ENCODE measurements at regions not wholly inside any gene's neighbourhood (a gene's known extent, or its start where the extent isn't known, plus 50 kb on each side); places are given as distances from the start of the nearest gene placed in this dataset.

GRCh38 chr2:62565309-62565908 lies 59.4 kb upstream of the TMEM17 start:
- no peak for DNase-seq (ENCODE audit: low read depth, low spot score)

DNA sequence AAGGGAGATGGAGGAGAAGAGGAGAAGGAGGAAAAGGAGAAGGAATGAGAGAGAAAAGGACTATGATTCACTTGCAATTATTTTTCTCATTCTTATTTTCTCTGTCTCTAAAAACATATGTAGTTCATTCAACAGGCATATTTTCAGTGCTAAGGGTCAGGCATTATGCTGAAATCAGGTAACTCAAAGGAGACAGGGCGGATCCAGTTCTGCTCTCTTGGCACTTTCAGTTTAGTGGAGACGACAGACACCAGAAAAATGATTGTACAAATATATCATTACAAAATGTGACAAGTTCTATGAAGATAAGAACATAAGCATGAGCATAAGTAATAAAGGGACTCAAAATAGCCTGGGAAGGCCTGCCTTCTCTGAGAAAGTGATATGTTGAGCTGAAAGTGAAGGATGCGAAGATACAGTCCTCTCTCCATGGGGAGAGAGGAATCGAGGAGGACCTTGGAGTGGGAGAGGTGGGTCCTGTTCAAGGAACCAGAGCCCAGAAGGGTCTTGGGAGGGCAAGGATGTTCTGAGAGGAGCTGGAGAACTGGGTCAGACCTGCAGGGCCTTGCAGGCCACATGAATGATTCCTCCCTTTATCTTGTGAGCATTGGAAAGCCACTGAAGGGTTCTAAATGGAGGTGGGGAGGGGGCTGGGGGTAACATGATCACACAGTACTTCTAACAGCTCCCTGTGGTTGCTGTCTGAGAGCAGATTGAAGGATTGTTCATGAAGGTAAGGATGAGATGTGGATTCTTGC lies 58.6 kb upstream of the TMEM17 start:
- DNase-seq (ENCODE audit: low read depth, low spot score), result no peak

DNA sequence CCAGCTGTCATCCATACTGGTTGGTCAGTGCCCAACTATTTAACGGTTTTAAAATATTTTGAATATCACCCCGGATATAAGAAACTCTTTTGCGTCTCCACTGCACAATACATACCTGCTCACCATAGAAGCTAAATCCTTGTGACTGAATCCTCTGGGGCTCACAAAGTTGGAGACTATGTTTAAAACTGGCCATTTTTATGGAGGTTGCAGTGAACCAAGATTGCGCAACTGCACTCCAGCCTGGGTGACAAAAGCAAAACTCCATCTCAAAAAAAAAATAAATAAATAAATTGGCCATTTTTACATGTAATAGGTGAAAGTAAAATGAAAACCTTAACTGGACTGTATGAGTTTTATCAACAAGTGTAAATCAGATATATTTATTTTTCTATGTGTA lies 55.6 kb upstream of the TMEM17 start:
- DNase-seq (ENCODE audit: low read depth, low spot score), result no peak

- no peak for DNase-seq (ENCODE audit: low read depth, low spot score)
These were observed 53.6 kb upstream of the TMEM17 start for GRCh38 chr2:62559582-62559981.

DNA sequence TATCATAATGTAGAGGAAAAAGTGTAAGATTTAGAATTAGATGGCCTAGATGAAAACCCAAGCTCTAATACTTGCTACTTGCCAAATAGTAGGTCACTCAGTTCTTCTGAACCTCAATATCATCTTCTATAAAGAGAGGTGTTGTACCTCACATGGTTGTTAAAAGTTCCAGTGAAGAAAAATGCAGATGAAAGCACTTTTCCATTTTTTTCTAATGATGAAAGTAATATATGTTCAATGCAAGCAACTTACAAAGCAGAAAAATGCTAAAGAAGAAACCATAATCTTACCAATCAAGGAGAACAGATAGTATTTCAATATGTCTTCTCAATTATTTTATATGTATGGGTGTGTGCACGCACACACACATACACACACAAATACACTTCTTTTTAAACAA lies 52.7 kb upstream of the TMEM17 start:
- no peak for DNase-seq (ENCODE audit: low read depth, low spot score)

DNA sequence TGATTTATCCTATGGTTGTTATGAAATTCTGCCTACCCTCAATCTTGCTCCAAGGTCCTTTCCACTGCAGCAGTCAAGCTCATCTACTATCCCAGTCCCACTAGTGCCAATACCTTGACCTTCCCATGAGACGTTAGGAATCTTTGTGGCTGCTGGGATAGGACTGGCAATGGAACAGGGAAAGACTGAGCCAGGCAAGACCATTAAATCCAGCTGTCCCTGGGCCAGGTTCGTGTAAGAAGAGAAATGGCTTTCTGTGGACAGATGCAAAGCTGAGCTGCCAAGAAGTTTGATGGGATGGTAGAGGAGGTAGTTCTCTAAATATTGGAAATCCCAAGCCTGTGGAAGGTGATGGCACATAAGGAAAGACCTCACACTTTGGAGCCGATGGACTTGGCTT lies 50.1 kb upstream of the TMEM17 start:
- no peak for DNase-seq (ENCODE audit: low read depth, low spot score)
